Glutamatergic neuron (in vitro differentiated cells): ENCODE measurements at regions not wholly inside any gene's neighbourhood (a gene's known extent, or its start where the extent isn't known, plus 50 kb on each side); places are given as distances from the start of the nearest gene placed in this dataset.

Experiments
- DNase-seq: peaks from one replicate; pipeline ENCODE4 v3.0.0; 2022
- H3K27ac Mint-ChIP-seq: one replicate; pipeline ENCODE4 v1.8.0; 2020; ENCODE audit warnings: mild to moderate bottlenecking, mixed read lengths, inconsistent platforms; ENCODE audit not compliant: unreplicated experiment
- H3K27me3 Mint-ChIP-seq: one replicate; pipeline ENCODE4 v1.8.0; 2020; ENCODE audit warnings: mild to moderate bottlenecking, moderate library complexity, mixed read lengths, inconsistent platforms; ENCODE audit not compliant: unreplicated experiment
- H3K36me3 Mint-ChIP-seq: one replicate; pipeline ENCODE4 v1.8.0; 2020; ENCODE audit warnings: mild to moderate bottlenecking, mixed read lengths, inconsistent platforms; ENCODE audit not compliant: unreplicated experiment
- H3K4me1 Mint-ChIP-seq: one replicate; pipeline ENCODE4 v1.8.0; 2020; ENCODE audit warnings: mild to moderate bottlenecking, low read depth, mixed read lengths, inconsistent platforms; ENCODE audit not compliant: unreplicated experiment
- H3K4me3 Mint-ChIP-seq: one replicate; pipeline ENCODE4 v1.8.0; 2020; ENCODE audit warnings: mild to moderate bottlenecking, mixed read lengths, inconsistent platforms; ENCODE audit not compliant: unreplicated experiment
- H3K9me3 Mint-ChIP-seq: one replicate; pipeline ENCODE4 v1.8.0; 2020; ENCODE audit warnings: mild to moderate bottlenecking, moderate library complexity, mixed read lengths, inconsistent platforms; ENCODE audit not compliant: unreplicated experiment
- TF ChIP-seq, protein P1 (sequence below): fragments of 200-600 bp; sonication (generic); IDR thresholded peaks from one replicate; pipeline ENCODE4 v1.5.0; 2021; ENCODE audit not compliant: partially characterized antibody, unreplicated experiment

DNA sequence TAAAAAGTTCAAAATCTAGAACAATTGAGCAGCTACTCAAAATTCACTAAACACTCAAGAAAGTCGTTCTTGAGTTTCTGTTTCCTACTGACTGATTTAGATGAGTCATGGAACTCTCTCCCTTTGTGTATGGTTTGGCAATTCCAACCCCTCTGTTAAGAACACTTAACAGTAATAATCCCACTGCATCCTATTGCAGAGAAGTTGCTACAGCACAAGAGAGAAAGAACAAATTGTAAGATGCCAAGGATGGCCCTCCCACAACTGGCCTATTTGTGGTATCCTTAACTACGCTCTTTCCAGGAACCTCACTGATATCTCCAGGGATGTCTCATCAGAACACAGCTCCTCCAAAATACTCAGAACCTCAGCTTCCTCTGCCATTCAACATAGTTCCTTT lies 701.8 kb upstream of the TENM3 start:
- Mint-ChIP-seq H3K4me1 (no peaks in the 10 kb centered on the region), H3K9me3 (no peaks in the 10 kb centered on the region), H3K27ac (no peak overlapping the region), H3K27me3 (no peaks in the 10 kb centered on the region), H3K36me3 (no peaks in the 10 kb centered on the region), H3K4me3 (no peak overlapping the region)
- no peak for DNase-seq
- TF ChIP-seq, protein P1, sequence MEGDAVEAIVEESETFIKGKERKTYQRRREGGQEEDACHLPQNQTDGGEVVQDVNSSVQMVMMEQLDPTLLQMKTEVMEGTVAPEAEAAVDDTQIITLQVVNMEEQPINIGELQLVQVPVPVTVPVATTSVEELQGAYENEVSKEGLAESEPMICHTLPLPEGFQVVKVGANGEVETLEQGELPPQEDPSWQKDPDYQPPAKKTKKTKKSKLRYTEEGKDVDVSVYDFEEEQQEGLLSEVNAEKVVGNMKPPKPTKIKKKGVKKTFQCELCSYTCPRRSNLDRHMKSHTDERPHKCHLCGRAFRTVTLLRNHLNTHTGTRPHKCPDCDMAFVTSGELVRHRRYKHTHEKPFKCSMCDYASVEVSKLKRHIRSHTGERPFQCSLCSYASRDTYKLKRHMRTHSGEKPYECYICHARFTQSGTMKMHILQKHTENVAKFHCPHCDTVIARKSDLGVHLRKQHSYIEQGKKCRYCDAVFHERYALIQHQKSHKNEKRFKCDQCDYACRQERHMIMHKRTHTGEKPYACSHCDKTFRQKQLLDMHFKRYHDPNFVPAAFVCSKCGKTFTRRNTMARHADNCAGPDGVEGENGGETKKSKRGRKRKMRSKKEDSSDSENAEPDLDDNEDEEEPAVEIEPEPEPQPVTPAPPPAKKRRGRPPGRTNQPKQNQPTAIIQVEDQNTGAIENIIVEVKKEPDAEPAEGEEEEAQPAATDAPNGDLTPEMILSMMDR = no peak

DNA sequence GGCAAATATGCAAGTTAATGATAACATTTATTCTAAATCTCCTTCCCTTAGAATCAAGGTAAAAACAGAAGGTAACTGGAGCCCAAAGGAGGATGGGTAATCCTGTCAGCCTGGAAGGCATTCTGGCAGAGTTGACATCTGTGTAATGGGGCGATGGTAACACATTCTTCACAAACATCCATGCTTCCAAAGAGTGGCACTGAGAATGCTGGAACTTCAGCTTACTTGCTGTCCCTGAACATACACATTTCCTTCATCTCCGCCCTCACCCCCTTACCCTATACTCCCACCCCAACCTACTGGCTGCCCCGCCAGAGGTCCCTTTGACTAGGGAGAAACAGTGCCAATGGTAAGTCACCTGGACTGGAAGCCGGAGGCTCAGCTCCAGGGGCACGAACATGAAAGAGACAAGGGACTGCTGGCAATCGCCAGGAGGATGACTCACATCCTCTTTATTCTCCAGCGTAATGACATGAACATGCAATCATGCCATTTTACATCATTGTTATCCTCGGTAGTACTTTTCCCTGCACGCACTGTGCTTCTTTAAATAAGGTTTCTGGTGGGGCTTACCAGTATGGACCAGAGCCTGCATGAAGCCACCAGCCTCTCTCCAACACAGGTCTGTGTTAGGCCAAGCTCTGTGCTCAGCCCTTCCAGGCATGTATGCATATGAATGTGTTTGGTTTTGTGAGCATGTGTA lies 694.2 kb upstream of the TENM3 start:
- Mint-ChIP-seq H3K27me3 (no peaks in the 10 kb centered on the region), H3K9me3 (no peaks in the 10 kb centered on the region), H3K27ac (no peak overlapping the region), H3K36me3 (no peaks in the 10 kb centered on the region), H3K4me1 (no peaks in the 10 kb centered on the region), H3K4me3 (no peak overlapping the region)
- DNase-seq = no peak
- TF ChIP-seq, protein P1 = no peak

GRCh38 chr4:181549576-181550188 lies 693.5 kb upstream of the TENM3 start:
- DNase-seq = no peak
- Mint-ChIP-seq H3K4me1 (no peaks in the 10 kb centered on the region), H3K9me3 (no peaks in the 10 kb centered on the region), H3K27ac (no peak overlapping the region), H3K4me3 (no peak overlapping the region), H3K27me3 (no peaks in the 10 kb centered on the region), H3K36me3 (no peaks in the 10 kb centered on the region)
- TF ChIP-seq, protein P1 = no peak

- no peaks in the 10 kb centered on the region for H3K9me3 Mint-ChIP-seq
- DNase-seq = no peak
- H3K4me1 Mint-ChIP-seq = no peaks in the 10 kb centered on the region
- no peaks in the 10 kb centered on the region for H3K36me3 Mint-ChIP-seq
- H3K27ac Mint-ChIP-seq = no peak overlapping the region
- TF ChIP-seq, protein P1 = no peak
- no peak overlapping the region for H3K4me3 Mint-ChIP-seq
- H3K27me3 Mint-ChIP-seq = no peaks in the 10 kb centered on the region
These were observed 692.8 kb upstream of the TENM3 start for GRCh38 chr4:181550381-181550780.

- H3K4me1 Mint-ChIP-seq = peaks cover 4% of the 10 kb centered on the region
- no peak for DNase-seq
- TF ChIP-seq, protein P1 = no peak
- peaks cover 8% of the 10 kb centered on the region for H3K36me3 Mint-ChIP-seq
- no peaks in the 10 kb centered on the region for H3K9me3 Mint-ChIP-seq
- H3K4me3 Mint-ChIP-seq = no peak overlapping the region
- no peak overlapping the region for H3K27ac Mint-ChIP-seq
- H3K27me3 Mint-ChIP-seq = no peaks in the 10 kb centered on the region
These were observed 683.6 kb upstream of the TENM3 start for GRCh38 chr4:181559637-181560036.
